IPS DF 6.9 (cell line): ENCODE measurements at regions not wholly inside any gene's neighbourhood (a gene's known extent, or its start where the extent isn't known, plus 50 kb on each side); places are given as distances from the start of the nearest gene placed in this dataset.

ENCODE experiments used
- DNase-seq: peaks from one replicate; pipeline ENCODE4 v3.0.0-alpha.2; 2013; ENCODE audit warnings: low read depth, low spot score
- H3K27ac ChIP-seq: one replicate; pipeline ENCODE4 v1.5.1; 2013; ENCODE audit warnings: low read length, control low read depth
- H3K27me3 ChIP-seq: 2 replicates; pipeline ENCODE4 v1.6.1; 2013; ENCODE audit warnings: mild to moderate bottlenecking, low read length; ENCODE audit not compliant: control insufficient read depth, insufficient read depth
- H3K36me3 ChIP-seq: 2 replicates; pipeline ENCODE4 v1.6.1; 2013; ENCODE audit warnings: low read length; ENCODE audit not compliant: control insufficient read depth, insufficient read depth
- H3K4me1 ChIP-seq: 2 replicates; pipeline ENCODE4 v1.6.1; 2013; ENCODE audit warnings: low read length; ENCODE audit not compliant: control insufficient read depth, insufficient read depth
- H3K4me3 ChIP-seq: 2 replicates; pipeline ENCODE4 v1.5.1; 2013; ENCODE audit warnings: mild to moderate bottlenecking, low read length
- H3K9me3 ChIP-seq: 2 replicates; pipeline ENCODE4 v1.6.1; 2013; ENCODE audit warnings: low read length, inconsistent platforms; ENCODE audit not compliant: control insufficient read depth, insufficient read depth
- WGBS: extraction: QIAGEN DNeasy Blood & Tissue Kit; methylation state at CpG from one replicate; pipeline ENCODE4 v1.1.7; 2013; ENCODE audit warnings: mixed read lengths, missing lambda C conversion rate; ENCODE audit not compliant: insufficient read length, insufficient coverage; 5-methylcytosine and 5-hydroxymethylcytosine counted together

DNA sequence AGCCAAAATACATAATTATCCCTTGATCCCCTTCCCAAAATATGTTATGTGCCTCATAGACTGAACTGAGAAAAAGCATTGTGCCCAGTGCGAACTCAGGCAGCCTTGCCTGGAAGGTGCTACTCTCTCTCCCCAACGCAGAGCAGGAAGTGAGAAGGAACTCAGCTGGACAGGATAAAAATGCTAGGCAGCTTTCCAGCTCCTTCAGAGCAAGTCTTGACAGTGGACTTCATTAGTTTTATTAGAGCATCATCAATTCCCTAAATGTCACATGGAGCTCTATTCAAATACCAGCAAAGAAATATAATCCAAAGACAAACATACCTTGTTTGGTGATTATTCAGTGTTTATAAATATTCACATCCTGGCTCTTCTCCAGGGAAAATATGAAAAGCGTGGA, 202.4 kb downstream of the RFC3 start:
- DNase-seq: no peak
- no peak overlapping the region for H3K4me3 ChIP-seq
- no peak overlapping the region for H3K27ac ChIP-seq
- H3K36me3 ChIP-seq: no peaks in the 10 kb centered on the region
- H3K9me3 ChIP-seq: no peaks in the 10 kb centered on the region
- WGBS: no CpG with 5 or more reads among the region's 3 CpGs
- no peaks in the 10 kb centered on the region for H3K4me1 ChIP-seq
- no peaks in the 10 kb centered on the region for H3K27me3 ChIP-seq

- no peak overlapping the region for H3K4me3 ChIP-seq
- no peak for DNase-seq
- no peak overlapping the region for H3K27ac ChIP-seq
- H3K9me3 ChIP-seq: no peaks in the 10 kb centered on the region
- no peaks in the 10 kb centered on the region for H3K27me3 ChIP-seq
- no peaks in the 10 kb centered on the region for H3K4me1 ChIP-seq
- H3K36me3 ChIP-seq: no peaks in the 10 kb centered on the region
Observed at GRCh38 chr13:34021619-34022018, 203.7 kb downstream of the RFC3 start.

DNA sequence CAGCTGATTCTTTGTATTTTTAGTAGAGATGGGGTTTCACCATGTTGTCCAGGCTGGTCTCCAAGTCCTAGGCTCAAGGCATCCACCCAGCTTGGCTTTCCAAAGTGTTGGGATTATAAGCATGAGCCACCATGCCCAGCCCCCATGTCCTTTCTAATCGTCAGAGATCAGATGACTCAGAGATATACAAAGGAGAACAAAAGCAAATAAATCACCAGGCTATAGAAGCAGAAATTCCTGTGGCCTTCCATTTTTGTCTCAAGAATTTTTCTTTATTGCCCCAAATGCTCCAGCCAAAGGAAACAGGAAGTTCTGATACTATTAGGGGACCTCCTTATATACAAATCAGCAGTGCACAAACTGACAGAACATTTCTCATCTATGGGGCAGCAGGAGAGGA, 207.8 kb downstream of the RFC3 start:
- DNase-seq: no peak
- WGBS: no CpG with 5 or more reads among the region's 1 CpG

DNA sequence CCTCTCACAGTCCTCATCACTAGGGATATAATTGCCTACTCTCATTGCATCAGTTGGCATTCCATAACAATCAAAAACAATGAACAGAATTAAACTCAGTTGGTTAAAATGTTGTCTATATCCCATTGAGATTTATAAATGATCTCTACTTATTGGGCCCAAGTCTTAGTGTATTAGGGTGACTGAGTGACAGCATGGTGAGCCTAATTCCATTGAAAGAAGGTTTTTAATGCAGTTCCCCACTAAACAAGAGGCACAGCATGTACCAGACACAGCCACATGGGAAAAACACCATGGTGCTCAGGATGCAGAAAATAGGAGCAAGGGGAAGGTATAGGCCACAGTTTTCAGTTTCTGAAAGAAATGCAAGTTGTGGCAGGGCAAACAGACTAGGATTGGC, 208.4 kb downstream of the RFC3 start:
- no peak for DNase-seq
- no peaks in the 10 kb centered on the region for H3K36me3 ChIP-seq
- no peak overlapping the region for H3K4me3 ChIP-seq
- no peak overlapping the region for H3K27ac ChIP-seq
- H3K4me1 ChIP-seq: no peaks in the 10 kb centered on the region
- H3K27me3 ChIP-seq: no peaks in the 10 kb centered on the region
- H3K9me3 ChIP-seq: no peaks in the 10 kb centered on the region

More for the DNA sequence above, 207.8 kb downstream of the RFC3 start:
- Histone ChIP-seq H3K9me3 (no peaks in the 10 kb centered on the region), H3K27me3 (no peaks in the 10 kb centered on the region), H3K27ac (no peak overlapping the region), H3K36me3 (no peaks in the 10 kb centered on the region), H3K4me3 (no peak overlapping the region), H3K4me1 (no peaks in the 10 kb centered on the region)

GRCh38 chr13:34028496-34029442, 210.8 kb downstream of the RFC3 start:
- no peak overlapping the region for H3K27ac ChIP-seq
- no peaks in the 10 kb centered on the region for H3K9me3 ChIP-seq
- whole genome bisulfite sequencing: no CpG with 5 or more reads among the region's 5 CpGs

DNA sequence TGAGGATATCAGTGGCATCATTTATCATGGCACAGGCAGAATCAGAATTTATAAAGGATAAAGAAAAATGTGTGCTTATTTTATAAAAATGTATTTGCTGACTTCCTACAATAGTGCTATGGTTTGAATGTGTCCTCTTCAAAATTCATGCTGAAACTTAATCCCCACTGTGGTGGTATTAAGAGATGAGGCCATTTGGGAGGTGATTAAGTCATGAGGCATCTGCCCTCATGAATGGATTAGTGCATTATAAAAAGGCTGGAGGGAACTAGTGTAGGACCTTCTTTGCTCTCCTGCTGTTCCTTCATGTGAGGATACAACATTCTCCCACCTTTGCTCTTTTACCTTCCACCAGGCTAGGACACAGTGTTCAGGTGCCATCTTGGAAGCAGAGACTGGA, 212.8 kb downstream of the RFC3 start:
- no peak for DNase-seq
- Histone ChIP-seq H3K36me3 (no peaks in the 10 kb centered on the region), H3K9me3 (no peaks in the 10 kb centered on the region), H3K27me3 (no peaks in the 10 kb centered on the region), H3K4me3 (no peak overlapping the region), H3K4me1 (no peaks in the 10 kb centered on the region), H3K27ac (no peak overlapping the region)

More at GRCh38 chr13:34028496-34029442, 210.8 kb downstream of the RFC3 start:
- Histone ChIP-seq H3K36me3 (no peaks in the 10 kb centered on the region), H3K4me1 (no peaks in the 10 kb centered on the region), H3K4me3 (no peak overlapping the region), H3K27me3 (no peaks in the 10 kb centered on the region)
- no peak for DNase-seq

DNA sequence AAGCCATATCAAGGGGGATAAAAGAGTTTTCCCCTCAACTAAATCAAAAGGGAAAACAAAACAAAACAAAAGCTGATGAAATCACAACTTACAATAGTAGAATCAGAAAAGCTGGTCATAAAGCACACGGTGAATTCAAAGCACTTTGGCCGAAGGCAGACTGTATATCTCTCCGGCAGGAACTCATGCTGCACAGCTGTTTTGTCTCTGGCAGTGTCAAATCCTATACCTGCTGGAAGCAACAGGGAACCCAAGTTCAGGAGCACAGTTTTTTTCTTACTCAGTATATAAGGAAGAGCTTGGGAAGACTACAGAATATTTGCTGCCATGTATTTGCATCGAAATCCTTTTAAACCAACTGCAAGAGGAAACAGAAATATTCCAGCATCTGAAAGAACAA, 213.7 kb downstream of the RFC3 start:
- H3K27me3 ChIP-seq: no peaks in the 10 kb centered on the region
- WGBS: no CpG with 5 or more reads among the region's 4 CpGs
- no peak overlapping the region for H3K27ac ChIP-seq
- H3K4me1 ChIP-seq: no peaks in the 10 kb centered on the region
- H3K36me3 ChIP-seq: no peaks in the 10 kb centered on the region
- no peak overlapping the region for H3K4me3 ChIP-seq
- no peaks in the 10 kb centered on the region for H3K9me3 ChIP-seq
- DNase-seq: no peak

GRCh38 chr13:34034411-34034810, 216.5 kb downstream of the RFC3 start:
- Histone ChIP-seq H3K4me1 (no peaks in the 10 kb centered on the region), H3K4me3 (no peak overlapping the region), H3K27ac (no peak overlapping the region), H3K9me3 (no peaks in the 10 kb centered on the region), H3K36me3 (no peaks in the 10 kb centered on the region), H3K27me3 (no peaks in the 10 kb centered on the region)
- no peak for DNase-seq
- no CpG with 5 or more reads among the region's 5 CpGs for WGBS

GRCh38 chr13:34035178-34035577, 217.2 kb downstream of the RFC3 start:
- no peaks in the 10 kb centered on the region for H3K27me3 ChIP-seq
- H3K4me1 ChIP-seq: no peaks in the 10 kb centered on the region
- H3K9me3 ChIP-seq: no peaks in the 10 kb centered on the region
- no peak overlapping the region for H3K4me3 ChIP-seq
- no peaks in the 10 kb centered on the region for H3K36me3 ChIP-seq
- WGBS: no CpG with 5 or more reads among the region's 4 CpGs
- DNase-seq: no peak
- H3K27ac ChIP-seq: no peak overlapping the region

DNA sequence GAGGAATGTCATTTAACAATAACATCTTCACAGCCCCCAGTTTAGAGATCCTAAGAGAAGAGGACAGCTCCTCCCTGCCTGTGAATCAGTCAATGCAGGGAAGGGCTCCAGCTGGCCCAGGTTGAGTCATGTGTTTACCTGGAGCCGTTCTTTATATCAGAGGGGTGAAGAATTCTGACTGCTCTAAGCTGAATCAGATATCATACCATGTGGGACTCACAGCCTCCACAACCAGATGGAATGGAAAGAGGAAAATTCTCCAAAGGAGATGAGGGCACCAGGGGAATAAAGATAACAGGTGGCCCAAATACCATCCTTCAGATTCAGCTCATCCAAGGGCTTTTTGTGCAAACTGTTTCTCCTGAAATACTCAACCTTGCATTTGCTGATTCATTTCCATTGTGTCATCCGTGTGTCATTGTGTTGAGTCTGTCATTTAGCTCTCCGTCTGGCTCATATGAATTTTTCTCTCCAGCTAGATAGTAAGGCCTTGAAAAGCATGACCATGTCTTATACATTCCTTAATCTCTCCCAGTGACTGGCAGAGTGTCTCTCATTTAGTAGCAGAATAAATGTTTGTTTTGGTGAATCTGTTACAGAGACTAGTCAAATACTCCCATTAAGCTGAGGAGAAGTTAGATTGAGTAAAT, 217.9 kb downstream of the RFC3 start:
- no peak overlapping the region for H3K27ac ChIP-seq
- no peak for DNase-seq
- H3K4me3 ChIP-seq: no peak overlapping the region
- no peaks in the 10 kb centered on the region for H3K27me3 ChIP-seq
- WGBS: no CpG with 5 or more reads among the region's 3 CpGs
- H3K4me1 ChIP-seq: no peaks in the 10 kb centered on the region
- no peaks in the 10 kb centered on the region for H3K9me3 ChIP-seq
- no peaks in the 10 kb centered on the region for H3K36me3 ChIP-seq
